GM12864 (cell line): ENCODE measurements at regions not wholly inside any gene's neighbourhood (a gene's known extent, or its start where the extent isn't known, plus 50 kb on each side); places are given as distances from the start of the nearest gene placed in this dataset.

Experiments used
- DNase-seq: peaks from one replicate; pipeline ENCODE4 v3.0.0-alpha.2; 2011; ENCODE audit warnings: low read depth
- H3K4me3 ChIP-seq: 2 replicates; pipeline ENCODE4 v1.5.1; 2011; ENCODE audit warnings: mild to moderate bottlenecking, low read depth, low read length, control low read depth
- TF ChIP-seq, protein P1 (sequence below): IDR thresholded peaks from 2 replicates; pipeline ENCODE4 v1.5.1; 2011; ENCODE audit warnings: low read depth, mild to moderate bottlenecking, moderate library complexity, low read length, control low read depth, inconsistent platforms; ENCODE audit errors: missing control alignments

DNA sequence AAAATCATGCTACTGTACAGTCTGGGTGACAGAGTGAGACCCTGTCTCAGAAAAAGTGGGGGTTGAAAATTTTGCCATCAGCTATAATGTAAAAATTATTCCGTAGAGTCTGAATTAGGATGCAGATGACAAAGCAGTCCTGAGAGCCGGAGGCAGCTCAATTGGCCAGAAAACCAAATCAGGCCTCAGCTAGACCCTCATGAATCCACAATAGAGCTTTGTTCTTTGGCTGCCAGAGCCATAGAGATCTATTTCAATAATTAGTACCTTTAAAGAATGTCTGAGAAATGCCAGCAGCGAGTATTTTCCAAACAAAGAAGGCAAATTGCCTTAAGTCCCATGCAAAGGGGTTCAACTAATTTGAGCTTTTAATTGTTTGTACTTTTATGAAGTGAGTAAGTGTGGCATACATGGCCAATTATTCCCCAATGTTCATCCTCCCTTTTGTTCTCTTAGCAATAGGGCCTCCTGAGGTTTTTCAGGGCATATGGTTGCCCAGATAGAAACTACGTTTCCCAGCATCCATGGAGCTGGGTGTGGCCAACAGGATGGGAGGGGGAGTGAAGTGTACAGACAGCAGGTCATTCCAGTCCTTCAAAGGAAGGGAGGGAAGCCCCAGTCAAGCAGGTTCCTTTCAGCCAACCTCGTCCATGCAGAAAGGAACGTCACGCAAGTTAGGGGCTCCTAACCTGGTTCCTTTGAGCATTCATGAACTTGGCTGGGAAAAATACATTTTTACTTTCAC lies 211.3 kb upstream of the APCDD1 start:
- no peak overlapping the region for H3K4me3 ChIP-seq
- no peak for DNase-seq
- TF ChIP-seq, protein P1, sequence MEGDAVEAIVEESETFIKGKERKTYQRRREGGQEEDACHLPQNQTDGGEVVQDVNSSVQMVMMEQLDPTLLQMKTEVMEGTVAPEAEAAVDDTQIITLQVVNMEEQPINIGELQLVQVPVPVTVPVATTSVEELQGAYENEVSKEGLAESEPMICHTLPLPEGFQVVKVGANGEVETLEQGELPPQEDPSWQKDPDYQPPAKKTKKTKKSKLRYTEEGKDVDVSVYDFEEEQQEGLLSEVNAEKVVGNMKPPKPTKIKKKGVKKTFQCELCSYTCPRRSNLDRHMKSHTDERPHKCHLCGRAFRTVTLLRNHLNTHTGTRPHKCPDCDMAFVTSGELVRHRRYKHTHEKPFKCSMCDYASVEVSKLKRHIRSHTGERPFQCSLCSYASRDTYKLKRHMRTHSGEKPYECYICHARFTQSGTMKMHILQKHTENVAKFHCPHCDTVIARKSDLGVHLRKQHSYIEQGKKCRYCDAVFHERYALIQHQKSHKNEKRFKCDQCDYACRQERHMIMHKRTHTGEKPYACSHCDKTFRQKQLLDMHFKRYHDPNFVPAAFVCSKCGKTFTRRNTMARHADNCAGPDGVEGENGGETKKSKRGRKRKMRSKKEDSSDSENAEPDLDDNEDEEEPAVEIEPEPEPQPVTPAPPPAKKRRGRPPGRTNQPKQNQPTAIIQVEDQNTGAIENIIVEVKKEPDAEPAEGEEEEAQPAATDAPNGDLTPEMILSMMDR: no peak

DNA sequence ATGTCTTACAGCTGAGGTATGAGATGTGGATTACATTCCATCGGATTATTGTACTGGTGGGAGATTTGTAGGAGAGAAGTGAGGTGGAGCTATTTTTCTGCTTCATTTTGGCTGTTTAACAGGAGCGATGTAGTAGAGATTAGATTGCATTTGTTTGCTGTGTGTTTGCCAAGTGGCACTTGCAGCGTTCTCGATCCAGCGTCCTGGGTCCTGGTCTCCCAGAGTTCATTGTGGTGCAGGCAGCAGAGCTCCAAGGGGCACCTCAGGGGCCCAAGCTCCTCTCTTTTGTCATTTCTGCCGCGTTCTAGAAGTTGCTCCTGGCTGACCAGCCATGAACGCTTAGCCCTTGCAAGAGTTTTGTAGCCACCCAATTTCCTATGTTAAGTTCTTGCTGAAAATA lies 210.1 kb upstream of the APCDD1 start:
- DNase-seq: no peak
- TF ChIP-seq, protein P1: no peak
- no peak overlapping the region for H3K4me3 ChIP-seq

DNA sequence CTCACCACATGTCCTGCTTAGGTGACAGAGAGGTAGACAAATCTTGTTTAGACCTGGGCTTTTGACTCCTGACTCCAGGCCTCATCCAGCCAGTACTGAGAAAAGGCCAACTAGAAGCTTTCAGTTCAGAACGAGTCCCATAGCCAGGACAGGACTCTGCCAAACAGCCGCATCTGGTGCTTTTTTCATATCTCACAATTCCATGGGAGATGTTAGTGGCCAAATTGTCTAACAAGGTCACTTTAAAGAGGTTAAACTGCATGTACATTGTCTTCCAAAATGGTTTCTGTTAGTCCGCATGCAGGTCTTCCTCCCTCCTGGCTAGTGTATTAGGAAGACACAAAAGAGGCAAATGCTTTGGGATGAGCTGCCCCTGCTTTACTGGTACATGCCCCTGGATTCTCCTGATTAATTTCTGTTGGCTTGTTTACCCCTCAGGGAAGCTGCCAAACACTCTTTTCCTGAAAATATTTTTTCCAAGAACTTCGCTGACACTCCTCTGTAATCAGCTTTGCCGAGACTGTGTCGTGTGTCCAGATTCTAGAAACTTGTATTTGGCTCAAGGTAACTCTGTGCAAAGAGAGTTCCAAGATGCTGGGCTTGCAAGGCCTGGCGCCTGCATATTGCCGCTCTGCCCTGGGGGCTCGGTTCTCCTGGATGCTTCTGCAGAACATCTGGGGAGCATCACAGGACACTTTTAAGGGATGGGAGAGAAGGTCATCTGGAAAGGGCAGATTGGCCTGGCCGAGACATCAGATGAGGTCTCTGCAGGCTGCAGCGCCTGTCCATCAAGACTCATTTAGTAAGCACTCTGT lies 209.2 kb upstream of the APCDD1 start:
- TF ChIP-seq, protein P1: no peak
- DNase-seq: no peak
- no peak overlapping the region for H3K4me3 ChIP-seq

DNA sequence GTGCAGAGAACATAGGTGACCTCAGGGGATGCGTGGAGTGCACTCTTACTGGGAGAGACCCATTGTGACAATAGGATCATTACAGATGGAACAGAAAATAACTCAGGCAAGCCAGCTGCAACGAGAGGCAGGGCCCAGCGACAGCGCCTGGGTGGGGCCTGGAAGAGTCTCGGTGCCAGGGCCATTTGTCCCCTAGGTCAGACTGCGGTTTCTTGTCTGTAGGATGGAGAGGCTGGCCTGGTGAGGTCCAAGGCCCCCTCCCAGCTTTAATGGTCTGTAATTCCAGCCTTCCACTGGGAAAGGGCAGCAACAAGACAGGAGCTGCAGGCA lies 208.6 kb upstream of the APCDD1 start:
- TF ChIP-seq, protein P1: no peak
- DNase-seq: no peak
- H3K4me3 ChIP-seq: no peak overlapping the region

DNA sequence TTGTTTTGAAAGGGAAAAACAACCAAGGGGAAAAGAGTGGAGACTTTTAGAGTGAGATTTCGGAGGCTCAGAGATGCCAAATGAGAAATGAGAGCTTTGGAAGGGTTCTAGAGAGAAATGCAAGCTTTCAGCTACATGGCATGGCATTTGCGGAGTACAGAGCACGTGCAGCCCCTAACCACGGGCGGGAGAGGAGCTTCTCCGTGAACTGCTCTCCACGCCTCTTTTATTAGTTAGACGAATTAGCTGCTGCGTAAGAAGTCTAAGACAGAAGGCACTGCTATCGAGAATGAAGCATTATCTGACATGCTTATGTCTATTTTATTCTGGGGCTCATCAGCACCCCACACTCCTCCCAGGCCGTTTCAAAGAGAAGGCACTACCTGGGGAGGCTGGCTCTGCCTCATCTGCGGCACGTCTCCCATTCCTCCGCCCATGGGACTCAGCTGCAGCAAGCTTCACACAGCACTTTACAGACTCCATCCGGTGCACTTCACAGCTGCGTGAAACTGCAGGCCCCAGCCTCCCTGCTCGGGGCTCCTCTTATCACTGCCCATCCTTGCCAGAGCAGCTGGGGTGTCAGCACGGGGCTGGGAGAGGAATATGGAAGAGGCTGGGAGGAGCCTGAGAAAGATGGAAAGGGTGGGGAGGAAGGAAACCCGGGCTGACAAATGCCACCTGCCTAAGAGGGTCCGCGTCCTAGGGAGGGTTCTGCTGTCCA lies 207.3 kb upstream of the APCDD1 start:
- TF ChIP-seq, protein P1: no peak

DNA sequence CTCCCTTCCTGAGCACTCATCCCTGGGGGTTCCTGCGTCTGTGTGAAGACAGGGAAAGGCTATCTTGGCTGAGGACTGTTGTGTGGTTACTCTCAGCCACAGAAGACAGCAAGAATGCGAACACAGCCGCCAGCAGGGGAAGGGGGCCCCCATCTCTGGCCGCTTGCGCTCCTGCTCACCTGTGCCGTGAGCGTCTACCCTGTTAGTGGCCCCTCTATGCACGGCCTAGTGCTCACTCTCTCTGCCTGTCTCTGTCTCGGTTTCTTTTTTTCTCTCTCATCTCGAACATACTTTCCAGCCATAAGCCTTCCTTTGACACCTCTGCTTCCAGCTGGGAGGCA lies 206.7 kb upstream of the APCDD1 start:
- no peak for DNase-seq
- TF ChIP-seq, protein P1: no peak
- H3K4me3 ChIP-seq: no peak overlapping the region

More for the DNA sequence above, 207.3 kb upstream of the APCDD1 start:
- no peak overlapping the region for H3K4me3 ChIP-seq
- DNase-seq: no peak
